ENCODE measurements at regions not wholly inside any gene's neighbourhood (a gene's known extent, or its start where the extent isn't known, plus 50 kb on each side); places are given as distances from the start of the nearest gene placed in this dataset.

- Mint-ChIP-seq H3K4me1 (peaks cover 0 to 5% of the 10 kb centered on the region in 2 experiments; a peak in 1 of 4 replicates), H3K36me3 (ENCODE audit: insufficient read depth in 1 of 3, low read depth in 3 of 3) (no peaks in the 10 kb centered on the region; a peak in 1 of 7 replicates), H3K9me3 (peaks cover 0 to 4% of the 10 kb centered on the region in 2 experiments; a peak in 2 of 5 replicates), H3K27me3 (ENCODE audit: low read depth) (no peaks in the 10 kb centered on the region), H3K27ac (no peak overlapping the region), H3K4me3 (no peak overlapping the region)
- no peaks in the 10 kb centered on the region for H3K79me2 ChIP-seq (ENCODE audit: insufficient read depth, low read length)
- no peak overlapping the region for H3K4ac ChIP-seq (ENCODE audit: low read depth, low read length)
- no peak overlapping the region for H3K56ac ChIP-seq (ENCODE audit: insufficient read length, low read depth, low read length)
- no peak overlapping the region for H2AK5ac ChIP-seq (ENCODE audit: insufficient read length, low read length)
- no peaks in the 10 kb centered on the region for H3K79me1 ChIP-seq (ENCODE audit: insufficient read depth, low read depth, low read length, poor library complexity, severe bottlenecking)
- H2BK12ac ChIP-seq (ENCODE audit: insufficient read length, low read depth, low read length) = no peak overlapping the region
- no peak overlapping the region for H4K8ac ChIP-seq (replicated peaks; ENCODE audit: insufficient read length, low read depth, low read length)
- no peaks in the 10 kb centered on the region for H3K23me2 ChIP-seq (ENCODE audit: insufficient read length, low read depth, low read length, poor library complexity, severe bottlenecking)
- no peak for DNase-seq
- no peaks in the 10 kb centered on the region for H4K20me1 ChIP-seq (ENCODE audit: control insufficient read depth, insufficient read depth, insufficient read length)
- WGBS (ENCODE audit: extremely low coverage, insufficient read length, low lambda C conversion rate) = no CpG with 5 or more reads among the region's 1 CpG
- H4K91ac ChIP-seq (ENCODE audit: insufficient read length, low read depth, low read length) = no peak overlapping the region
- H3K4me2 ChIP-seq (ENCODE audit: insufficient read depth, insufficient read length, low read length) = no peak overlapping the region
- no peak overlapping the region for H3K23ac ChIP-seq (ENCODE audit: insufficient read length, low read depth, low read length)
- no peaks in the 10 kb centered on the region for H3K9me3 ChIP-seq (ENCODE audit: control insufficient read depth, low read depth, low read length)
- H4K5ac ChIP-seq (ENCODE audit: insufficient read length, low read depth, low read length) = no peak overlapping the region
- no peak overlapping the region for H3K9ac ChIP-seq (ENCODE audit: extremely low read depth, insufficient read length, low read length)
- no peak overlapping the region for H3T11ph ChIP-seq (ENCODE audit: low read length)
- no peak overlapping the region for H2BK5ac ChIP-seq (ENCODE audit: insufficient read length, low read length)
- TF ChIP-seq, protein P1, sequence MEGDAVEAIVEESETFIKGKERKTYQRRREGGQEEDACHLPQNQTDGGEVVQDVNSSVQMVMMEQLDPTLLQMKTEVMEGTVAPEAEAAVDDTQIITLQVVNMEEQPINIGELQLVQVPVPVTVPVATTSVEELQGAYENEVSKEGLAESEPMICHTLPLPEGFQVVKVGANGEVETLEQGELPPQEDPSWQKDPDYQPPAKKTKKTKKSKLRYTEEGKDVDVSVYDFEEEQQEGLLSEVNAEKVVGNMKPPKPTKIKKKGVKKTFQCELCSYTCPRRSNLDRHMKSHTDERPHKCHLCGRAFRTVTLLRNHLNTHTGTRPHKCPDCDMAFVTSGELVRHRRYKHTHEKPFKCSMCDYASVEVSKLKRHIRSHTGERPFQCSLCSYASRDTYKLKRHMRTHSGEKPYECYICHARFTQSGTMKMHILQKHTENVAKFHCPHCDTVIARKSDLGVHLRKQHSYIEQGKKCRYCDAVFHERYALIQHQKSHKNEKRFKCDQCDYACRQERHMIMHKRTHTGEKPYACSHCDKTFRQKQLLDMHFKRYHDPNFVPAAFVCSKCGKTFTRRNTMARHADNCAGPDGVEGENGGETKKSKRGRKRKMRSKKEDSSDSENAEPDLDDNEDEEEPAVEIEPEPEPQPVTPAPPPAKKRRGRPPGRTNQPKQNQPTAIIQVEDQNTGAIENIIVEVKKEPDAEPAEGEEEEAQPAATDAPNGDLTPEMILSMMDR (conservative IDR thresholded peaks at IDR 0.05) = no peak
- H3K4me1 ChIP-seq (ENCODE audit: insufficient read depth, low read length) = no peaks in the 10 kb centered on the region
- H3K27me3 ChIP-seq (ENCODE audit: insufficient read depth, low read length) = no peaks in the 10 kb centered on the region
- no peak overlapping the region for H2BK120ac ChIP-seq (ENCODE audit: low read depth, low read length, poor library complexity, severe bottlenecking)
- H2BK15ac ChIP-seq (ENCODE audit: low read depth, low read length) = no peak overlapping the region
- H3K18ac ChIP-seq (ENCODE audit: insufficient read length, low read depth, low read length) = no peak overlapping the region
- H2AFZ ChIP-seq (ENCODE audit: low read length) = no peak overlapping the region
- H3K14ac ChIP-seq (ENCODE audit: insufficient read depth, low read length) = no peak overlapping the region
- no peak overlapping the region for H2BK20ac ChIP-seq (ENCODE audit: low read depth, low read length, poor library complexity, severe bottlenecking)
- H3K27ac ChIP-seq (ENCODE audit: insufficient read length, low read depth, low read length) = no peak overlapping the region
Observed at GRCh38 chr15:52994290-52994689, 204.2 kb upstream of the ONECUT1 start.
